SH-SY5Y (cell line): ENCODE measurements at regions not wholly inside any gene's neighbourhood (a gene's known extent, or its start where the extent isn't known, plus 50 kb on each side); places are given as distances from the start of the nearest gene placed in this dataset.

ENCODE experiments used
- GATA2 ChIP-seq: IDR thresholded peaks from 2 replicates; pipeline ENCODE4 v1.6.1; 2011; ENCODE audit warnings: mild to moderate bottlenecking, low read depth, low read length
- GATA3 ChIP-seq: IDR thresholded peaks from 2 replicates; pipeline ENCODE4 v1.6.1; 2011; ENCODE audit warnings: low read depth, mild to moderate bottlenecking, low read length, moderate library complexity

- no peak for TF ChIP-seq GATA2
- no peak for TF ChIP-seq GATA3
These were observed 81.4 kb upstream of the IGFBP7 start for GRCh38 chr4:57191523-57192034.
